Endothelial cell of umbilical vein (primary cell): ENCODE measurements at regions not wholly inside any gene's neighbourhood (a gene's known extent, or its start where the extent isn't known, plus 50 kb on each side); places are given as distances from the start of the nearest gene placed in this dataset.

ENCODE experiments used
- BruUV-seq: library from RNA; stranded (reverse); fragments of 400-500 nt; replicated peaks from 2 replicates; lab custom pipeline; 2021; lab: Mats Ljungman, UMichigan
- CTCF ChIA-PET: fragments of 300-600, 350-600 bp; sonication (Branson Sonifier 250); formaldehyde crosslinking; loops from one replicate; lab custom pipeline; 2021; ENCODE audit warnings: antibody characterized with exemption, inconsistent platforms; lab: Charles Lee
- POLR2A ChIA-PET: fragments of 300-600, 350-600 bp; sonication (Branson Sonifier 250); formaldehyde crosslinking; loops from one replicate; lab custom pipeline; 2021; ENCODE audit warnings: antibody characterized with exemption, inconsistent platforms; lab: Charles Lee
- DNase-seq: peaks from one replicate; pipeline ENCODE4 v3.0.0-alpha.2; 2011; ENCODE audit warnings: low read depth, low spot score
- FAIRE-seq: peaks from 2 replicates; lab custom pipeline; 2011; peaks lifted over from hg19 to GRCh38; lab: Jason Lieb, UNC
- H2AFZ ChIP-seq: 2 replicates; pipeline ENCODE4 v1.6.0; 2012; ENCODE audit warnings: low read depth, low read length, control low read depth, inconsistent platforms
- H3K27ac ChIP-seq: 2 replicates; pipeline ENCODE4 v1.5.1; 2011; ENCODE audit warnings: low read depth, mild to moderate bottlenecking, control low read depth, low read length, moderate library complexity; ENCODE audit not compliant: insufficient read depth
- H3K27me3 ChIP-seq, 2 experiments: 2 replicates each; pipeline versions ENCODE4 v1.6.0 to v1.6.1; 2011; ENCODE audit warnings: low read length in 2 of 2, mixed read lengths in 1 of 2; ENCODE audit not compliant: control insufficient read depth in 2 of 2, insufficient read depth in 2 of 2
- H3K36me3 ChIP-seq, 2 experiments: 2 replicates in 1 of 2; 3 replicates in 1 of 2; pipeline ENCODE4 v1.5.1; 2011; ENCODE audit warnings: low read length in 2 of 2, mild to moderate bottlenecking in 1 of 2, moderate library complexity in 1 of 2; ENCODE audit not compliant: control insufficient read depth in 2 of 2, insufficient read depth in 2 of 2; ENCODE audit errors: extremely low read depth in 1 of 2
- H3K4me1 ChIP-seq: 3 replicates; pipeline ENCODE4 v1.5.1; 2011; ENCODE audit warnings: mild to moderate bottlenecking, low read length; ENCODE audit not compliant: control insufficient read depth, insufficient read depth; ENCODE audit errors: extremely low read depth
- H3K4me2 ChIP-seq: 2 replicates; pipeline ENCODE4 v1.6.1; 2011; ENCODE audit warnings: low read length, control low read depth, mixed read lengths; ENCODE audit not compliant: insufficient read depth
- H3K4me3 ChIP-seq, 3 experiments: fragments of 200-600 bp in 1 of 3; sonication (generic), shearing (Covaris generic) in 1 of 3; replicated peaks in 1 of 3; 2 replicates each; pipeline ENCODE4 v1.5.1; 2011 to 2016; ENCODE audit warnings: control low read depth in 3 of 3, low read length in 3 of 3, mild to moderate bottlenecking in 2 of 3, inconsistent platforms in 1 of 3, low read depth in 1 of 3, moderate library complexity in 1 of 3; ENCODE audit not compliant: insufficient read depth in 1 of 3
- H3K79me2 ChIP-seq: 2 replicates; pipeline ENCODE4 v1.6.0; 2012; ENCODE audit warnings: low read length, inconsistent platforms; ENCODE audit not compliant: control insufficient read depth, insufficient read depth
- H3K9ac ChIP-seq: replicated peaks from 2 replicates; pipeline ENCODE3; 2011; ENCODE audit warnings: low read length, control low read depth; ENCODE audit not compliant: insufficient read depth; ENCODE audit errors: extremely low read depth
- H3K9me1 ChIP-seq: replicated peaks from 3 replicates; pipeline ENCODE4 v1.6.0; 2011; ENCODE audit warnings: mild to moderate bottlenecking, low read length; ENCODE audit not compliant: control insufficient read depth, insufficient read depth; ENCODE audit errors: extremely low read depth
- H3K9me3 ChIP-seq: replicated peaks from 2 replicates; pipeline ENCODE4 v1.5.1; 2012; ENCODE audit warnings: low read length, inconsistent platforms; ENCODE audit not compliant: control insufficient read depth, insufficient read depth
- H4K20me1 ChIP-seq: replicated peaks from 2 replicates; pipeline ENCODE3; 2011; ENCODE audit warnings: mild to moderate bottlenecking, low read length; ENCODE audit not compliant: control insufficient read depth, insufficient read depth; ENCODE audit errors: extremely low read depth
- CTCF ChIP-seq, 2 donors: IDR thresholded peaks; 1 replicate in 1 of 2; 2 replicates in 1 of 2; pipeline ENCODE4 v1.5.1; 2011; ENCODE audit warnings: low read length in 2 of 2, mild to moderate bottlenecking in 2 of 2, moderate library complexity in 2 of 2, control low read depth in 1 of 2, inconsistent platforms in 1 of 2, low read depth in 1 of 2; ENCODE audit not compliant: insufficient read depth in 1 of 2; ENCODE audit errors: extremely low read depth in 1 of 2
- EZH2 ChIP-seq: IDR thresholded peaks from 2 replicates; pipeline ENCODE4 v1.6.1; 2012; ENCODE audit warnings: borderline replicate concordance, low read depth, mild to moderate bottlenecking, moderate library complexity, low read length, inconsistent platforms; ENCODE audit not compliant: severe bottlenecking
- FOS ChIP-seq: IDR thresholded peaks from 2 replicates; pipeline ENCODE4 v1.6.1; 2011; ENCODE audit warnings: mild to moderate bottlenecking, low read length, moderate library complexity, borderline replicate concordance; ENCODE audit not compliant: insufficient read depth
- GATA2 ChIP-seq: IDR thresholded peaks from 2 replicates; pipeline ENCODE4 v1.7.0; 2011; ENCODE audit warnings: low read depth, mild to moderate bottlenecking, moderate library complexity, mixed read lengths, low read length; ENCODE audit not compliant: insufficient read length, insufficient read depth
- JUN ChIP-seq: IDR thresholded peaks from 2 replicates; pipeline ENCODE4 v1.6.1; 2011; ENCODE audit warnings: borderline replicate concordance, low read depth; ENCODE audit not compliant: insufficient read length, insufficient read depth
- MAX ChIP-seq: IDR thresholded peaks from 2 replicates; pipeline ENCODE4 v1.6.1; 2011; ENCODE audit not compliant: insufficient read depth, insufficient read length
- MYC ChIP-seq: IDR thresholded peaks from one replicate; pipeline ENCODE4 v1.6.1; 2011; ENCODE audit warnings: mild to moderate bottlenecking, low read depth, low read length
- POLR2A ChIP-seq: IDR thresholded peaks from 2 replicates; pipeline ENCODE4 v1.6.1; 2012; ENCODE audit warnings: low read depth, mild to moderate bottlenecking, control low read depth, low read length
- POLR2AphosphoS5 ChIP-seq: IDR thresholded peaks from 2 replicates; pipeline ENCODE4 v1.6.1; 2012; ENCODE audit warnings: low read depth, mild to moderate bottlenecking, control low read depth, low read length, moderate library complexity; ENCODE audit not compliant: insufficient read depth
- dilution Hi-C: fragments of 300-500 bp; cut with MboI; formaldehyde crosslinking; loops from one replicate; pipeline ENCODE4 v1.15.0; 2019; ENCODE audit warnings: low sequenced_read_pairs; ENCODE audit not compliant: extremely low pct_ligation_motif_present
- intact Hi-C: fragments of 100-400 bp; cut with micrococcal nuclease; formaldehyde crosslinking; loops from one replicate; pipeline ENCODE4 v1.10.0; 2022

- dilution Hi-C loops: no loop called here
- no TSS peak for BruUV-seq
- CTCF ChIA-PET: no interaction called here
Observed at GRCh38 chr18:51630706-51631105, 433.2 kb upstream of the MEX3C start.

More at GRCh38 chr18:51630706-51631105, 433.2 kb upstream of the MEX3C start:
- H3K79me2 ChIP-seq: no peaks in the 10 kb centered on the region
- H3K9me3 ChIP-seq: no peaks in the 10 kb centered on the region
- no peak overlapping the region for H2AFZ ChIP-seq
- H3K4me3 ChIP-seq: no peak overlapping the region
- H3K4me2 ChIP-seq: no peak overlapping the region
- no peak overlapping the region for H3K27ac ChIP-seq
- no peaks in the 10 kb centered on the region for H3K4me1 ChIP-seq
- TF ChIP-seq POLR2AphosphoS5: no peak
- TF ChIP-seq MAX: no peak
- no peak for TF ChIP-seq POLR2A
- TF ChIP-seq GATA2: no peak
- no peak for TF ChIP-seq CTCF (IDR thresholded peaks at IDR 0.05; ENCODE audit: extremely low read depth in 1 of 2, insufficient read depth in 1 of 2, low read depth in 1 of 2, low read length in 2 of 2)
- TF ChIP-seq EZH2: no peak
- no peak for TF ChIP-seq FOS
- TF ChIP-seq JUN: no peak
- TF ChIP-seq MYC: no peak
- no peaks in the 10 kb centered on the region for H3K36me3 ChIP-seq
- POLR2A ChIA-PET: no interaction called here
- H3K9me1 ChIP-seq: no peaks in the 10 kb centered on the region
- no peaks in the 10 kb centered on the region for H3K27me3 ChIP-seq
- H4K20me1 ChIP-seq: no peaks in the 10 kb centered on the region
- no peak for DNase-seq
- FAIRE-seq: no peak
- intact Hi-C loops: no loop called here
- no peak overlapping the region for H3K9ac ChIP-seq
